HG03558 (cell line): ENCODE measurements at regions not wholly inside any gene's neighbourhood (a gene's known extent, or its start where the extent isn't known, plus 50 kb on each side); places are given as distances from the start of the nearest gene placed in this dataset.

Experiments used
- ATAC-seq: cut with Tn5 transposase; IDR thresholded peaks from one replicate; pipeline ENCODE4 v1.9.1; 2021; ENCODE audit warnings: moderate number of reproducible peaks; ENCODE audit not compliant: unreplicated experiment; ENCODE audit errors: extremely low read depth

DNA sequence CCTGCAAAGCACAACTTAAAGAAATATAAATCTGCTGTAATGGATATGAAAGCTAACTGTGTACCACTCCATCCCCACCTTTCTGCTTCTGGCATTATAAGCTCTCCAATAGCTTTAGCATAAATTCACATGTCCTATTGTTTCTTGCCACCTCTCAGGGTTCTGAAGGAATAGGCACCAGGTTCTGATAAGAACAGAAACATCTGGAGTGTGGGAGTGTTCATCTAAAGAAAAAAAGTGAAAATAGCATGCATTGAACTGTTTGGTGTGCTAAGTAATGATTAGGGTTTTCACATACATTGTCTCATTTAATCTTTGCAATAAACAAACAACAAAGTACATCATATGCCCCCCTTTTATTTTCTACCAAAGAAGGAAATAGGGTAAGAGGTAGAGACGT is 72.3 kb downstream of the FAM76B start:
- no peak for ATAC-seq

DNA sequence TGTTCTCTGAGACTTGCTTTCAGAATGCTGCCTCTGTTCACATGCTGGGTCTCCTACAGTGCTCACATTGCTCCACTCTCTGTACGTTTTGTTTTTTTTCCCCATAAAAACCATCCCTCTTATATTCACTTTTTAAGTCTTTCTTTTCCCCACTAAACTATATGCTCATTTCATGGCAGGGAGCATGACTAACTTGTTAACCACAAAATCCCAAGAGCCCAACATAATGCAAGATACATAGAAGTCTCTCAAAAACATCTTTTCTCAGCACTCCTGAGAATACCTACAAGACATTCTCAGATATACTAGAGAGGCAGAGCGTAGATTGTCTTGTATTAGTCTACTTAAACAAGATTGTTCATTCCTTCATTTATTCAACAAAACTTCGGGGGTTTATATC is 73.3 kb downstream of the FAM76B start:
- ATAC-seq: no peak

DNA sequence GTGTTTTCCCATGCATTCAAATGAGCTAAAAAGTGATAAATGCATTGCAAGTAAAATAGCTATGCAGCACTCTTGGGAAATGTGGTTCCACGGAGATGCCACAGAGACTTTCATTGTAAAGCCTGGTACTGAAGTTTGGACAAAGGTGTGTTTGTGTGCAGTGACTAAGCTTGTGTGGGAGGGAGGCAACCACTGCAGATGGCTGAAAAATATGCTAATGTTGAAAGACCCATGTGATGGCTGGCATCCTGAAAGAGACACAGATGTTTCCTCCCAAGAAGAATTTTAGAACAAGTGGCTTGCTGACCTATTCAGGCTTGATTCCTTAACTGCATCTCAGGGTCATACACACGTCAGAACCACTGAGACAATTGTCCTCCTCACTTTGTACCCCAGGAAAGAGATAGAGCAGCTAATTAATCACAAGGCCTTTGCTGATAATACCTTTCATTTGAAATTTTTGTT is 73.8 kb downstream of the FAM76B start:
- ATAC-seq: peak; percentile 59

DNA sequence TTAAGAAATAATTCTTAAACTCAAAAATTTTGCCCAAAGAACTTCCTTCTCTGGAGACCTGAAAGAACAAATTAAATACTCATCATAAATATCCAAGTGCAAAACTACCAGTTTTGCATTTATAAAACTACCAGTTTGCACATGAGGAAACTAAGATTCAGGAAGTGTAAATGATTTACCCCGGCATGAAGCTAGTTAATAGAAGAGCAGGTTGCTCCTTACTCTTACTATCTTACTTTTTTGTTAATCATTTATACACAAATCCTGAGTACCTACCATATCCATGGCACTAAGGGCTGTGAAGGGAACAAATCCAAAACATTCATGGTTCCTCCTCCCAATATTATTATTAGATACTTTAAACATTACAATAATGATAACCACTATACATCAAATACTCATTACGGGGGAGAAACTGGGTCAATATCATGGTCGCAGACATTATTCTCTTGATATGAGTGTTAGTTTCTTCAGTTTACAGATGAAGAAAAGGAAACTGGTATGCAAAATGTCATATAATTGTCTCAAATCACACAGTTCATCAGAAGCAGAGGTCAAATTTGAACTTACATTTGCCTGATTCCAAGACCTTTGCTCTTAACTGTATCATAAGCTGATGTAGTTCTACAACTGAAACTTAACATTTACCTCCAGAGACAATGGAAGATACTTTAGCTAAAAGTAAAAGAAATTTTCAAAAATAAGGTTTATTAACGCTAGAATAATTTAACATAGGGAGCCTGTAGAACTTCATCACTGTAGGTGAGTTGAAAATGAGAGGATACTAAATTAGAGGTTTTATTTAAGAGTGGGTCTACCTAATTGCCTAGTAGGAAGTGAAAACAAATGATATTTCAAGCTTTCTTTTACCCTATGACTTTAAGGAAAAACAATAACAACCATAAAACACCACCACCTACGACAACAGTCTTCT is 74.5 kb downstream of the FAM76B start:
- ATAC-seq: no peak

DNA sequence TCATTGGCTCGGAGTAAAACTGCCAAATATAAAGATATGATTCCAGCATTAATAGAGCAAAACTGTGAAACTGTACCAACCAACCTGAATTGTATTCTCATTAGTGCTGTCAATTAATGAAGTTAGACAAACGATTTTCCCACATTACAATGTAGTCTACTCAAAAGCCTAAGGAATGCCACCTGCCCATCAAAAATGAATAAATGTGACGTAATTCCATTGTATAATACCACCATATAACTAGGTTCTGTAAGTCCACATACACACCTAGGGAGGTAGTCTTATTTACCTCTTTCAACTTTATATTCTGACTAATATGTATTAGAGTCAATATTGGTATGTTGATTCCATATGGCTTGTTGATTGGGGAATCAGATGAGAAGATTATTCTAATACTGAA is 76.2 kb downstream of the FAM76B start:
- ATAC-seq: no peak

DNA sequence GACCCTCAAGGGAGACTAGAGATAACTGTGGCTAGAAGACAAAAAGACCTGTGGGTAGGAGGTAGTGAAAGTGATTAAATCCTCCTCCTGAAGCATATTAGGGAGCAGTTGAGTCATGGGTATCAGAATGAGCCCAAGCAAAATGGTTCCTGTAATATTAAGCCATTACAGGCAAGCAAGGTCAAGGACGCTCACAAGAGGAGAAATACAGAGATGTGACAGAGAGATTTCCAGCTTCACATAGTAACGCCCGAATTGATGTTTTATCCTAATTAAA is 77.7 kb downstream of the FAM76B start:
- no peak for ATAC-seq

DNA sequence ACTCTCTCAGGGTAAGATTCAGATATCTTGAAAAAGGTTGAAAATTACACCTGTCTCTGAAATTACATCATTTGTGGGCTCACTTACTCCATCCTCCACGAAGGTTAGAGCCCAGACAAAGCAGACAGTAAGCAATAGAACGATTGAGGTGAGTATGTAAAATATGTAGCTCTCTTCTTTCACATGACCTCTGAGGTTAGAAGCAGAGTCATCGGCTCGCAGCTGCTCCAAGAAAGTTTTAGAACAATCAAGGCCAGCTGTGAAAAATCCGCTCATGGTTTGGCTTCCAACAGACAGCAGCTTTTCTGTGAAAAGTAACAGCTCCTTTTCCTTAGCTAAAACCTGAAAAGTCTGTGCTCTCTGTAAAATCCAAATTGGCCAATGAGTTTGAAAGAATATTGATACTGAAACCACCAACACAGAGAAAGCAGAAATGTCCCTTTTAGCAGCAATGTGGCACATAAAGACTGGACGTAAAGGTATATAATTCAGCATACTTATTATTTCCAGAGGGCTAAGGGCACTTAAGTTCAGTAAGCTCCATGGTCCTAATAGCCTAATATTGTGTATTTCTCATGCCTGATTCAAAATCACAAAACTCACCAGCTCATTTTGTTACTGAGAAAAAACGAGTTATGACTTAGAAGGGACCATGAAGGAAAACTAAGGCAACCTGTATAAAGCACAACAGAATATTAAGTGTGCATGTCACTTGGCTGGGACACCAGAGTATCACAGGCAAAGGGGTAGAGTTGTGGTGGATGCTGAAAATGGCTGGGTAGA is 78.2 kb downstream of the FAM76B start:
- ATAC-seq: no peak

DNA sequence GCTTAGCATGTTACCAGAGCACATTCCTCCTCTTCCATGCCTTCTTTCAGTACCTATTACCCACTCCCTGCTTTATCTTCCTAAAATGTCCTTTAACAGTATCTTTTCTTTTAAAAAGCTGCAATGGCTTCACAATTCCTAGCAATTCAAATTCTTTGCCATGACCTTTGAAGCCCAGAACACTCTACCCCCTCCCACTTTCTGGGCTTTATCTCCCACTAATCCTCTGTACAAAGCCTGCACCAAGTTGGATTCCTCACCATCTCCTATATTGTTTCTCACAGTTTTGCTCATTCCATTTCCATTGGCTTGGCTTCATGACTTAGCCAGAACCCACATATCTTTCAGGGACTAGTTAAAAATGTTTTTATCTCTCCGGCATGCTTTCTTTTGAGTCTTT is 80.9 kb downstream of the FAM76B start:
- ATAC-seq: no peak

DNA sequence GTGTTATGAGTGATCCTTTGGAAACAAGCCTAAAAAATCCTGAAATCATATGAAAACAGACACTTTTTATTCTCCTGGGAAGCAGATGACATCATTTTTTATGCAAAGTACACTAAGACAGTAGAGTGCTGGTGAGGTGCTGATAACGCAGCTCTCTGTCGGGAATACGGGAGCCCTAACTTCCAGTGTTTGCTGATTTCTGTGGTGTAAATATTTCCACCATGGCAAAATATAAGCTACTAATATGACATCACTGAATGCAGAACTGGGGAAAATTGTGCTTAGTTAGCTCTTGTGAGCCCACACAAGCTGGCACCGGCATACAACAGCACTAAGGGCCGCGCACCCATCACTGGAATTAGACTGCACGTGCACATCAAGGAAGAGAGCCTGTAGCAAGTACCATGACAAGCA is 82.6 kb downstream of the FAM76B start:
- ATAC-seq: no peak

DNA sequence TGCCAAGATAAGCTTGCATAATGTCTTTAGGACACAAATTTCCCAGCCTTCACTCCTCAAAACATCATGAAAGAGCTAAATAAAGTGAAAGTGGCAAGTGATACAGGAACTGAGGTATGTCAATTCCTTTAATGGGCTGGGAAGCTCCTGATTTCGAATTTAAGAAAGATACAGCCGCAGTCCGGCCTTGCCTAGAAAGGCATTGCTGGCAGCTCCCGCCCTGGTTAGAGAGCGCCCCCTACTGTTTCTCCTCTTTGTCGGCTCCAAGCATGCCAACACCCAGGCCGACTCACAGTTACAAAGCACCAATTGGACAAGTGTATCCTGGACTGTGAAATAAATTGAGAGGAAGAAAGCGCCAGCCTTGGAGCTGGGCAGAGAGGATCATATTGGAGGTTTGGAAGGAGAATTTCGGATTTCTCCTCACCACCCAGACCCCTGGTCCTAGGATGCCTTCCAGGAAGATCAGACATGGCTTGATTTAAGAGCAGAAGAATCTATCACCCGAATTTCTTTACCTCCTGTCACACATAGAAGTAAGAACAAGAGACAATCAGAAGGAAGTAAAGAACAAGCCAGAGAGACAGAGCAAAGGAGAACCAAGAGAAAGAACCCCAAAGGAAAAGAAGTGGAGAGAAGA is 84.0 kb downstream of the FAM76B start:
- ATAC-seq: peak; percentile 55

DNA sequence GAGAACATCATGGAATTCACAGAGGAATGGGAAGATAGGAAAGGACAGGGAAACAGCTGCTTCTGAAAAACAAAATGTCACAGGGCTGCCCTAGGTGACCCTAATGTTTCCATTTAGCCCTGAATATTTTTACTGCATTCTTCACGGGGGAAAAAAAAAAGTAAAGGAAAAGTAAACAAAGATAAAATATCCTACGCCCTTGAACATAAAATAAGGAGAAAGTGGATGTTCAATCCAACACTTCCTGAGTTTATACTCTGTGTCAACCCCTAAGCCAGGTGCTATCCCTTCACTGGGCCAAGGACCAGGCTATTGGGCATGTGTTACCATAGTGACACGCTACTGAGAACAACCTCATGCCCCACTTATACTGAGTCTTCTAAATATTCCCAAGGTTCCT is 84.7 kb downstream of the FAM76B start:
- no peak for ATAC-seq

DNA sequence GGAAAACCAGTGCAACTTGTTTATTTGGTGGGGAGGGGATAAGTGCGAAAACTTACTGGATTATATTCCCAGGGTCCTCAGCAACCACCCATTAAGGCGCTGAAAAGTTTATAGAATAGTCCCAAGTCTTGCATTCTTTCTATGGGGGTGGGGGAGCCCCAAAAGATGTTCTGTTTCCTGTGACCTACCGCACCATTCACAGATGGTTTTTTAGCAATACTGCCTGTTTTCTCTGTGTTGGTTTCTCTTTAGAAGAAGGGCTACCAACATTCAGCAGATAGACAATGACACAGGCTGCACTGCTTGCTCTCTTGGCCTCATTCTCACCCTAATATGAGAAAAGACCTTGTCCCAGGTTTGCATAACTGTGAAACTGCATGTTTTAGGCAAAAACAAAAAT is 86.5 kb downstream of the FAM76B start:
- peak; percentile 25 for ATAC-seq

DNA sequence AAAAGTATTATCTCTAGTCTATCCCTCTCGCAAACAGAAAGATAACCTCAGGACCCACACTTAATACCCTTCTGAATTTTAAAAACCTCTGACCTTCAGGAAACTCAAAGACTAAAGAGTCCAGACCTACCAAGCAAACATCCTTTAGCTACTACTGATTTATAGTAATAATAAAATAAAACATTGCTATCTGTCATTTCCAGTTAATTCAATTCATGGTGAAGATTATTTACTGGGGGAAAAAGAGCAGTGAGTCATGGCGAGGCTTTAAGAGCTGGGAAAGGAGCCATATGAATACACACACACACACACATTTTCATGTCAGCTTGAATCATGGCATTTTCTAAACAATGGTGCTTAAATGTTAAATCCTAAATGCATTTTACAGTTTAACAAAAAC is 87.1 kb downstream of the FAM76B start:
- no peak for ATAC-seq

DNA sequence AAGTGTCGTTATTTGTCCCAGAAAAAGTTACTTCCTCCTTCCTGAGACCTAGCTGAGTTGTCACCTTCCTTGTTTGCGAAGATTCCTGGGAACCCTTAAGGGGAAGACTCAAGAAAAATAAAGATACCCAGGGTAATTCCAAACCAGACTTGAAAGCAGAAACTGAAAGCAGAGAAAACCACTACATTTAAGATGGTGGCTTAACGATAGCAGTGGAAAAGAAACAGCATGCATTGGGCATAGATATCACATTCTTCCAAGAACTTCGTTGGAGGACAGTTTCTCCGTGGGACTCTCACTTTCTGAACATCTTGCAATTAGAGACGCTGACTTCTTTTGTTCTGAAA is 89.1 kb downstream of the FAM76B start:
- peak; percentile 30 for ATAC-seq

DNA sequence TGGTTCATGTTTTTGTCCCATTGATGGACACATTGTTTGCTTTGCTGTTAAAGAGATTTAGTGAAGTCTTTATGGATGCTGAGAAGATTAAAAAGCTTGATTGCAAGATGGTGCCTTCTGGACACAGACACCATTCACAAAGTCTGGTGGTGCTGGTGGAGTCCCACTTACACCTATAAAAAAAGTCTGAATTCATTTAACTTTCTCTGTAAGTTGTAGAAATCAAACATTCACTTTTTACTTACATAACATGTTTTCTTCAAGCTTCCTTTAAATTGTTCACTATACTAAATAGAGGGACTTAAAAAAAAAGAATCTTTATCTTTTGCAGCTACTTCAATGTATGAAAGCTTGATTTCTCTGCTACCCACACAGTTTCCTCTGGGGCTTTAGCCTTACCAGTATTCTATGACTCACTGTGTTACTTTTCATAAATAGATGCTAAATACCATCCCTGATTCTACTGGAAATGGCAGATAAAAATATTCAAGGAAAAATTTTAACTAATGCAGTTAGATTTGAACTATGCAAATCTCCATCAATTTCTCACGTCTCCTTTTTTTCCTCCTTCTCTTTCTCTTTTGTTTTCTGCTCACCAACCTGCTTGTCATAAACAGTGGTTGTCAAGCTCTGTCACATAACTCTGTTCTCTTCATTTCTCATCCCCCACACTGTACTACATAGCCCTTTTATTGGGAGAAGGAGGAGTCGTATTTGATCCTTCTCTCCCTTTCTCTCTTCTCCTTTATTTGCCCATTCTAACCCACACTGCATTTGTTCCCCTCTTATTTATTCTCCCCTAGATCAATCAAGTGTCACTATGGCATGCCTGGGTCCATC is 89.7 kb downstream of the FAM76B start:
- peak; percentile 28 for ATAC-seq

DNA sequence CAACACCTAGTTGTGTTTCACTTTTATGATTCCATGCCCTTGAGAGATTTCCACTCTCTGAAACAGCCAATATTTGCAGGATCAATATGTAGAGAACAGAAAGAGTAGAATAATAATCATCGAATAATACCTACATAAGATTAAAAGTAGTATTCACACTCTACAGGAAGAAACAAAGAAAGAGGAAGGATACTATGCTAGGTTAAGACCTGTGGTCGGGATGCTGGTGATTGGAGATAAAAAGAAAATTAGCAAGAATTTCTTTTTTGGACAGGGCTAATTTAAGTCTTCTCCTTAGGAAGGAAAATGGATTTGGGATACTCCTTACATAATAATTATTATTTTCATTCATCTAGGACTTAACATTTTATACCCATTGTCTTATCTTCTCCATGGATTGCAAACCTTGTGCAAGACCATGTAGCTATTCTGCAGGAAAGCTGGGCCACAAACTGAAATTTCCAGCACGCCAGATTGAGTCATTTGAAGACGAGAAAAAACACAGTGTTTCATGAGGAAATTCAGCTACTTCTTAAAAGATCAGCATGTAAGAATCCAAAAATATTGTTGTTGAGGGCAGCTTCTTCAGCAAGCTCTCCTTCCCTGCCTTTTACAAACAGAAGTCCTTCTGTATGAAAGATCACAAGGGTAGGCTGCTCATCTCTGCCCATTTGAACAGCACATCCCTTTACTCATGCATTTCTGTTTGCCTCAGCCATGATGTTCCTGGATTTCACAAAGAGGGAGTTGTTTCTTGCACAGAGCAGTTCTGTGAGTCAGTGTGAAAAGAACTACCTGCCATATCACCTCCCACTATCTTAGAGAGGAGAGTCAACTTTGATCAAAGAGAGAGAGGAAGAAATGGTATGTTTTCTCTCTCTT is 90.7 kb downstream of the FAM76B start:
- no peak for ATAC-seq

DNA sequence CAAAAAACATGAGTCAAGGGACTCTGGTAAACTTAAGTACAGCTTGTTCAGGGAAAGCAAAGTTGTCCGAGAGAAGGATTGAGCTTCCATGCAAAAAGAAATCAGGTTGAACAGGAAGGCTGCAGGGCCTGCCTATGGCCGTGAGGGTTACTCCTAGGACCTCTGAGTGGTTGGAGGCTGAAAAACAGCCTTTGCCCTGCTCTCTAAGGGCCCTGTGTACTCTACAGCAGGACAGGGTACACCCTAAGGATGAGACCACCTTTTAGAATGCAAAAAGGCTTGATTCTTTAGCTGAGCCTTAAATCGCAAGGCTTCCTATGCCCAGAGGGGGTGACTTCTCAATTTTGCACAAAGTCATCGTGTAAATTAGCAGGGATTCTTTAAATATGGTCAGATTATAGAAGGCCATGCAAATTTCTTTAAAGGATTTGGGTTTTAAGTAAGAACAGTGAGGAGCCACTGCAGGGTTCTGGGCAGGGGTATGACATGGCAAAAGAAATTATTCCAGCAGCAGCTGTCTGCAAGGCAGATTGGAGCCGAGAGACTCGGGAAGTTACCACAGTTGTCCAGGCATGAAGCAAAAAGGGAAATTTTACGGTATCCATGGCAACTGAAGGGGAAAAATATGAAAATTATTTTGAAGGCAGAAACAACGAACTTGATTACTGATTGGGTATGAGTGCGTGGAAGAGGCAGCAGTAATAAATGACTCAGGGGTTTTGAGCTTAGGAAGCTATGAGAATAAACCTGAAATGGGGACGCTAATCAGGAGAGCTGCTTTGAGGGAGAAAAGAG is 91.8 kb downstream of the FAM76B start:
- ATAC-seq: no peak

DNA sequence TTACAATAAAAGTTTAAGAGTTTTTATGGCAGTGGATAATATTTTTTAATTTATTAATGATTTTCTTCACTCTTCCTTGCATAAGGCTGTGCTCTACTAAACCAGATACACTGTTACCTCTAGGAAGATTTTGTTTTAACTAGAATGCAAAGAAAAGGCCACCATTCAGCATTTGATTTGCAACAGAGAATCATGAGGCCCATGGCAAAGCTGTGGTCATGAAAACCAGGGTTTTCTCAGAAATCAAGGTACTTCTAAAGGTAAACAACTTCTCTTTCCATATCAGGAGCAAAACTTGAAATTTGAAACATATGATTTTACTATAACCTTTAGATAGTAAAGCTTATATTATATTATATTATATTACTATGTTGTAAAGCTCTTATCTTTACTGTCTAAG is 94.4 kb downstream of the FAM76B start:
- ATAC-seq: no peak

DNA sequence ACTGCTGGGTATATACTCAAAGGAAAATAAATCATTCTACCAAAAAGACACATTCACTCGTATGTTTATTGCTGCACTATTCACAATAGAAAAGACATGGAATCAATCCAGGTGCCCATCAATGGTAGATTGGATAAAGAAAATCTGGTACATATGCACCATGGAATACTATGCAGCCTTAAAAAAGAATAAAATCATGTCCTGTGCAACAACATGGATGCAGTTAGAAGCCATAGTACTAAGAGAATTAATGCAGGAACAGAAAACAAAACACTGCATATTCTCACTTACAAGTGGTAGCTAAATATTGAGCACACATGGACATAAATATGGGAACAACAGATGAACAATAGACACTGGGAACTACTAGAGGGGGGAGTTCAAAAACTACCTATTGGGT is 96.3 kb downstream of the FAM76B start:
- ATAC-seq: no peak
